ENCODE measurements at regions not wholly inside any gene's neighbourhood (a gene's known extent, or its start where the extent isn't known, plus 50 kb on each side); places are given as distances from the start of the nearest gene placed in this dataset.

DNA sequence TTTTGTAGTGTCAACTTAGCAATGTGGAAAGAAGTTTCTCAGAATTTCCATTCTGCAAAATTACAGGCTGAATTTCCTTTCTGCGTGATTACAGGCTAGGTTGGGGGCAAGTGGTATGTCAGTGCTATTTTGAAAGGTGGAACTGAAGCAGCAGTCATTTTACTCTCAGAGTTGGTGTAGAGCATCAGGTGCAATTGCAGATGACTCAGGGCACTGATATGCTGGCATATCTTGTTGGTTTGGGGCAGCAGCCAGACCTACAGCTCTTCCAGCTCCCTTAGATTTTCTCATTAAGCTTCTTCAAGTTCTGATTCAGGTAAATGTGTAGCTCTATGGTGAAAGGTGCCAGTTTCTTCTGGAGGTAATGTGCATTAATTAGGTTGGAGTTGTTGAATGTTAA is 930.7 kb upstream of the PCDH10 start:
- TF ChIP-seq, protein P1, sequence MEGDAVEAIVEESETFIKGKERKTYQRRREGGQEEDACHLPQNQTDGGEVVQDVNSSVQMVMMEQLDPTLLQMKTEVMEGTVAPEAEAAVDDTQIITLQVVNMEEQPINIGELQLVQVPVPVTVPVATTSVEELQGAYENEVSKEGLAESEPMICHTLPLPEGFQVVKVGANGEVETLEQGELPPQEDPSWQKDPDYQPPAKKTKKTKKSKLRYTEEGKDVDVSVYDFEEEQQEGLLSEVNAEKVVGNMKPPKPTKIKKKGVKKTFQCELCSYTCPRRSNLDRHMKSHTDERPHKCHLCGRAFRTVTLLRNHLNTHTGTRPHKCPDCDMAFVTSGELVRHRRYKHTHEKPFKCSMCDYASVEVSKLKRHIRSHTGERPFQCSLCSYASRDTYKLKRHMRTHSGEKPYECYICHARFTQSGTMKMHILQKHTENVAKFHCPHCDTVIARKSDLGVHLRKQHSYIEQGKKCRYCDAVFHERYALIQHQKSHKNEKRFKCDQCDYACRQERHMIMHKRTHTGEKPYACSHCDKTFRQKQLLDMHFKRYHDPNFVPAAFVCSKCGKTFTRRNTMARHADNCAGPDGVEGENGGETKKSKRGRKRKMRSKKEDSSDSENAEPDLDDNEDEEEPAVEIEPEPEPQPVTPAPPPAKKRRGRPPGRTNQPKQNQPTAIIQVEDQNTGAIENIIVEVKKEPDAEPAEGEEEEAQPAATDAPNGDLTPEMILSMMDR (IDR thresholded peaks at IDR 0.05; ENCODE audit: low read depth, low read length), result no peak
- TF ChIP-seq EZH2phosphoT487 (IDR thresholded peaks at IDR 0.05; ENCODE audit: low read depth), result no peak

Data from OCI-LY3 (cell line).